ENCODE measurements at regions not wholly inside any gene's neighbourhood (a gene's known extent, or its start where the extent isn't known, plus 50 kb on each side); places are given as distances from the start of the nearest gene placed in this dataset.
A peak's percentile ranks its signal among the peaks of the same experiment; 100 is the strongest.

DNA sequence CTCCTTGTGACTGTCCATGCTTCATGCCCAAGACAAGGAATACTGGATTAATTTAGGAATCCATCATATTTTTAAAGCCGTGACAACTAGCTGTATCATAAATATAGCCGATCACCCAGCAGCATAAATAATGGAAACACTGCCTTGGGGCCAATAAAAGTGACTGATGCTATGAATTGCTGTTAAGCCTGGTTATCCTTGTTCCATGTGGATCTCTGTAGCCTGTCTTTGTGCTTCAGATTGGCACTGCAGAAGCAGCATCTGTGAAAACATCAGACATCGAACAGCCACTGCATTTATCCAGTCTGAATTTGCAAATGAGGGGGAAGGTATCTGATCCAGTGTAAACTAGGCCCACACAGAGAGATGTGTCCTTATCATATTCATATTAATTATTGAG lies 1181.8 kb downstream of the SORCS1 start:
- ATAC-seq, result no peak
- no peaks in the 10 kb centered on the region for H3K36me3 ChIP-seq
- no peak for DNase-seq

DNA sequence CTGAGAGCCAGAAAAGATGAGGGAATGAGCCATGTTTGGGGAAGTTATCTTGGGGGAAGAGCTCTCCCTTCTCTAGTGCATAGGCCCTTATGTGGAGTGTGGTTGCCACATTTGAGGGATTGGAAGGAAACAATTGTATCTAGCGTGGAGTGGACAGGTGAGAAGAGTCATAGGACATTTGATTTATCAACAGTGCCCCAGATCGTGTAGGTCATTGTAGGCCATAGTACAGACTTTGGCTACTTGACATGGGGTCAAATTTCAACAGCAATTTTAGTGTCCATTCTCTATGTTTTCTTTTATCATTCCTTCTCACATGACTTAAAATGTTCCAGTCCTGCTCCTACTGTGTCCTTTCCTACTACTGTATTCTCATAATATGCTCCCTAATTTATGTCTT lies 1182.8 kb downstream of the SORCS1 start:
- intact Hi-C loops (cut with DNase I), result no loop called here
- no peaks in the 10 kb centered on the region for H3K36me3 ChIP-seq
- no peak overlapping the region for H3K4me3 ChIP-seq
- H3K9me3 ChIP-seq, result no peaks in the 10 kb centered on the region
- DNase-seq (no peak), ATAC-seq (no peak)
- H3K27ac ChIP-seq, result no peak overlapping the region
- H3K27me3 ChIP-seq, result no peaks in the 10 kb centered on the region
- H3K4me1 ChIP-seq, result no peaks in the 10 kb centered on the region
- TF ChIP-seq, protein P1, sequence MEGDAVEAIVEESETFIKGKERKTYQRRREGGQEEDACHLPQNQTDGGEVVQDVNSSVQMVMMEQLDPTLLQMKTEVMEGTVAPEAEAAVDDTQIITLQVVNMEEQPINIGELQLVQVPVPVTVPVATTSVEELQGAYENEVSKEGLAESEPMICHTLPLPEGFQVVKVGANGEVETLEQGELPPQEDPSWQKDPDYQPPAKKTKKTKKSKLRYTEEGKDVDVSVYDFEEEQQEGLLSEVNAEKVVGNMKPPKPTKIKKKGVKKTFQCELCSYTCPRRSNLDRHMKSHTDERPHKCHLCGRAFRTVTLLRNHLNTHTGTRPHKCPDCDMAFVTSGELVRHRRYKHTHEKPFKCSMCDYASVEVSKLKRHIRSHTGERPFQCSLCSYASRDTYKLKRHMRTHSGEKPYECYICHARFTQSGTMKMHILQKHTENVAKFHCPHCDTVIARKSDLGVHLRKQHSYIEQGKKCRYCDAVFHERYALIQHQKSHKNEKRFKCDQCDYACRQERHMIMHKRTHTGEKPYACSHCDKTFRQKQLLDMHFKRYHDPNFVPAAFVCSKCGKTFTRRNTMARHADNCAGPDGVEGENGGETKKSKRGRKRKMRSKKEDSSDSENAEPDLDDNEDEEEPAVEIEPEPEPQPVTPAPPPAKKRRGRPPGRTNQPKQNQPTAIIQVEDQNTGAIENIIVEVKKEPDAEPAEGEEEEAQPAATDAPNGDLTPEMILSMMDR (IDR thresholded peaks at IDR 0.05), result no peak

More for the DNA sequence above, 1181.8 kb downstream of the SORCS1 start:
- Histone ChIP-seq H3K27ac (no peak overlapping the region), H3K9me3 (no peaks in the 10 kb centered on the region), H3K27me3 (no peaks in the 10 kb centered on the region), H3K4me1 (no peaks in the 10 kb centered on the region), H3K4me3 (no peak overlapping the region)
- intact Hi-C loops (cut with DNase I), result no loop called here
- TF ChIP-seq, protein P1 (IDR thresholded peaks at IDR 0.05), result no peak

DNA sequence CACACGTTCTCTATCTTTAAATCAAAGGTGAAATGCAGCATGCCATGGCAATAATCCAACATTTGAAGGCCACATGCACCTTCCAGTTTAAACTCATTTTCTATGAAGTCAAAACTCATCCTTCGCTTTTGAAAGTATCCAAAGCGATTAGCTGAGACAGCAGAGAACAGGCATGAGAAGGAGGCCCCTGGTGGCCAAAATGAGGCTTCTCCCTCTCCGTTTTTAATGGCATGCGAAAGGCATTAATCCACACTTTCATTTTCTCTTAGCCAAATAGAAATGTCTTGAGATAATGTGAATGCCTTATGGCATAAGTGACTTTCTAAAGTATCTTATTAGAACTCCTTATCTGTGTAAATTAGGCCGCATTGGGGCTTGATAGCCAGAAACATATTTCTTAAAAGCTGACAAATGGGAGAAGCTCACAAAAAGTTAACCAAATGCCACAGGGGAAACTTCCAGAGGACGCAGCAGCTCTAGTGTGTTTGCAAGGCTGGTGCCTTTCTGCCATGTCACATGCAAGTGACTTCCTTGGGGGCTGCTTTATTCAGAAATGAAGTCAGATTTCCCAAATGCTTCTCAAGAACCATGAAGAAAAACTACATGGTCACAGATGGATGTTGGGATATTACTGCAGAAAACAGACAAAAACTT lies 1189.6 kb downstream of the SORCS1 start:
- peak overlapping the region; percentile 23 for H3K4me3 ChIP-seq
- DNase-seq (no peak), ATAC-seq (peak; percentile 72)
- H3K27me3 ChIP-seq, result no peaks in the 10 kb centered on the region
- no peak overlapping the region for H3K27ac ChIP-seq
- no peaks in the 10 kb centered on the region for H3K9me3 ChIP-seq
- TF ChIP-seq, protein P1 (IDR thresholded peaks at IDR 0.05), result peak; percentile 65
- no peaks in the 10 kb centered on the region for H3K4me1 ChIP-seq
- no peaks in the 10 kb centered on the region for H3K36me3 ChIP-seq
- intact Hi-C loops (cut with DNase I), result no loop called here

DNA sequence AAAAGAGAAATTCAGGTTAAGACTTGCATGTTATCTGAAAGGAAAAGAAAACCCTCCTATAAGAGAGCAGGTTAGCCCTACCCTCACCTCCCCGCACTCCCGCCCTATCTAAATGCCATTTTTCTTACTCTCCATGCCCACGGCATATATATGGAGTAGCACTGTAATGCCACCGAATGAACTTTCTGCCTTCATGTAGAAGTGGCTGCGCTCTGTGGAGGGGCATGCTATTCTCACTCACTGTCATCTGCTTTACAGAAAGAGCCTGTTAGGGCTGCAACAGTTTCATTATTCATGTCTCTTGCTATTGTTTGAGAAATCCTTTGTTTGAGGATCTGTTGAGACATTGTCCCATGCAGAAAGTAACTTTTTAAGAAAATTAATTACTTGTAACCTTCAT lies 1190.6 kb downstream of the SORCS1 start:
- intact Hi-C loops (cut with DNase I), result no loop called here
- no peak for ATAC-seq
- no peaks in the 10 kb centered on the region for H3K36me3 ChIP-seq

GRCh38 chr10:105973360-105973759 lies 1191.1 kb downstream of the SORCS1 start:
- H3K4me3 ChIP-seq, result no peak overlapping the region
- TF ChIP-seq, protein P1 (IDR thresholded peaks at IDR 0.05), result no peak
- no peaks in the 10 kb centered on the region for H3K4me1 ChIP-seq
- no peak for ATAC-seq
- no peaks in the 10 kb centered on the region for H3K9me3 ChIP-seq
- DNase-seq, result no peak
- no peaks in the 10 kb centered on the region for H3K36me3 ChIP-seq
- intact Hi-C loops (cut with DNase I), result no loop called here
- no peak overlapping the region for H3K27ac ChIP-seq
- no peaks in the 10 kb centered on the region for H3K27me3 ChIP-seq

More for the DNA sequence above, 1190.6 kb downstream of the SORCS1 start:
- Histone ChIP-seq H3K27ac (no peak overlapping the region), H3K4me3 (no peak overlapping the region), H3K27me3 (no peaks in the 10 kb centered on the region), H3K9me3 (no peaks in the 10 kb centered on the region), H3K4me1 (no peaks in the 10 kb centered on the region)
- DNase-seq, result no peak
- TF ChIP-seq, protein P1 (IDR thresholded peaks at IDR 0.05), result no peak

DNA sequence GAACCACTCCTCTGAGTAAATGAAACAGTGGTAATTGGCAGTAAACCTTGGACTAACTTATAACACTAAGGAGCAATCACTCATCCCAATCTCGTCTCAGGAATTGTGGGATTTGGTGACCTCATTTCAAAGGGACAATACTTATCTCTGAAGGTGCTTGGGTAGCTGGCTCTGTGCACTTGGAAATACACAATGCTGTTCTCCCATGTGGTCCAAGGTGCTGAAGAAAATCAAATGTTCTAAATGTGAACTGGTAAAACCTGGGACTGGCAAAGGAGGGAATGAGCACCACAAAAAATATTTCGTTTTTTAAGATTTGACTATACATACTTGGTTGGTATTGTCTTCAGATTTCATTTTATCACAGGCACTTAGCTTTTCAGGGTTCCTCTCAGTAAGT lies 1193.0 kb downstream of the SORCS1 start:
- H3K27ac ChIP-seq, result no peak overlapping the region
- H3K36me3 ChIP-seq, result no peaks in the 10 kb centered on the region
- DNase-seq, result no peak
- no peaks in the 10 kb centered on the region for H3K9me3 ChIP-seq
- H3K4me1 ChIP-seq, result no peaks in the 10 kb centered on the region
- no peak for ATAC-seq
- H3K27me3 ChIP-seq, result no peaks in the 10 kb centered on the region
- H3K4me3 ChIP-seq, result no peak overlapping the region
- TF ChIP-seq, protein P1 (IDR thresholded peaks at IDR 0.05), result no peak
- intact Hi-C loops (cut with DNase I), result no loop called here
